ENCODE measurements at regions not wholly inside any gene's neighbourhood (a gene's known extent, or its start where the extent isn't known, plus 50 kb on each side); places are given as distances from the start of the nearest gene placed in this dataset.

DNA sequence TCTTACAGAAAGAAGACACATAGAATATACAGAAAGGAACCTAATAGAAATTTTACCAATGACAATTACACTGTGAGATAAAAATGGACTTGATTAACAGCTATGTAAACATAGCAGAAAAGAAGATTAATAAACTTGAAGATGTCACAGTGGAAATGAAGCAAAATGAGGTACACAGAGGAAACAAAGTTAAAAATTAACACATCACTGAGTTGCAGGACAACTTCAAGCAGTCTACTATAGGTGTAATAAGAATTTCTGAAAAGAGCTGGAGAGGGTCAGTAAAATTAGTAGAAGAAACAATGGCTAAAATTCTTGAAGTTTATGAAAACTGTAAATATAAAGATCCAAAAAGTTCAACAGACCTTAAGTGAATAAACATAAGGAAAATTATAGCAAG is 738.7 kb downstream of the C12orf50 start:
- H3K9me3 ChIP-seq (ENCODE audit: low read depth): no peaks in the 10 kb centered on the region
- H3F3A ChIP-seq (ENCODE audit: insufficient read depth): no peaks in the 10 kb centered on the region
- no peak overlapping the region for H3K4me3 ChIP-seq
- no peaks in the 10 kb centered on the region for H3K79me2 ChIP-seq (ENCODE audit: insufficient read depth)
- no peak for DNase-seq
- no peaks in the 10 kb centered on the region for H3K27me3 ChIP-seq (replicated peaks; ENCODE audit: insufficient read depth)
- H3K27ac ChIP-seq: no peak overlapping the region
- TF ChIP-seq EZH2 (IDR thresholded peaks at IDR 0.05; ENCODE audit: insufficient read depth, poor library complexity, severe bottlenecking) (no peak), EZH2phosphoT487 (IDR thresholded peaks at IDR 0.05; ENCODE audit: insufficient read depth, low read depth) (no peak)
- in situ Hi-C loops (cut with MboI): no loop called here
- H3K9ac ChIP-seq: no peak overlapping the region
- no peaks in the 10 kb centered on the region for H3K4me1 ChIP-seq (ENCODE audit: insufficient read depth)
- 0 out of 2 replicates have a peak overlapping the region, but pooled peaks have one; percentile 5 for H2AFZ ChIP-seq
- H3K4me2 ChIP-seq (ENCODE audit: unreplicated experiment): no peak overlapping the region
- no peaks in the 10 kb centered on the region for H3K36me3 ChIP-seq (ENCODE audit: low read depth)
- no peaks in the 10 kb centered on the region for H3K9me2 ChIP-seq (ENCODE audit: insufficient read depth)
- H4K20me1 ChIP-seq (ENCODE audit: insufficient read depth): no peaks in the 10 kb centered on the region

DNA sequence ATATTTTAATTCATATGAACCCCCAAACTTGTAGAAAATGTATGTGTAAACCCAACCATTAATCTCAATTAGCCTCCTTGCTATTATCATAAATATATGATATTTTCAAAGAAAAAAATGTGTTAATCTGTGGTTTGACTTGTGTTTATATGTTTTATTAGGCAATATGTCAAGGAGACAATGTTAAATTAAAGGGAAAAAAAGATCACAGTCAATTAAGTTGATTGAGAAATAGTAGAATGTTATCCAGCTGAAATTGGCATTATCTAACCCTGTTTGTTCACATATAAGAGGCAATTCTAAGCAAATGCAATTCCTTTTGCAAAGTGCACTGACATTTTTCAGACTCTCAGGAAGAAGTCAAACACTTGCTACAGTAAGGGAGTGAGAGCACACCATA is 745.3 kb downstream of the C12orf50 start:
- Histone ChIP-seq H4K20me1 (ENCODE audit: insufficient read depth) (no peaks in the 10 kb centered on the region), H3K9ac (no peak overlapping the region), H3K9me3 (ENCODE audit: low read depth) (no peaks in the 10 kb centered on the region), H3K36me3 (ENCODE audit: low read depth) (no peaks in the 10 kb centered on the region), H3K4me1 (ENCODE audit: insufficient read depth) (no peaks in the 10 kb centered on the region), H3K27ac (no peak overlapping the region), H3K79me2 (ENCODE audit: insufficient read depth) (no peaks in the 10 kb centered on the region), H2AFZ (no peak overlapping the region), H3F3A (ENCODE audit: insufficient read depth) (no peaks in the 10 kb centered on the region), H3K4me2 (ENCODE audit: unreplicated experiment) (no peak overlapping the region), H3K27me3 (replicated peaks; ENCODE audit: insufficient read depth) (no peaks in the 10 kb centered on the region), H3K9me2 (ENCODE audit: insufficient read depth) (no peaks in the 10 kb centered on the region), H3K4me3 (no peak overlapping the region)
- no peak for DNase-seq
- in situ Hi-C loops (cut with MboI): no loop called here
- TF ChIP-seq EZH2phosphoT487 (IDR thresholded peaks at IDR 0.05; ENCODE audit: insufficient read depth, low read depth) (no peak), EZH2 (IDR thresholded peaks at IDR 0.05; ENCODE audit: insufficient read depth, poor library complexity, severe bottlenecking) (no peak)

DNA sequence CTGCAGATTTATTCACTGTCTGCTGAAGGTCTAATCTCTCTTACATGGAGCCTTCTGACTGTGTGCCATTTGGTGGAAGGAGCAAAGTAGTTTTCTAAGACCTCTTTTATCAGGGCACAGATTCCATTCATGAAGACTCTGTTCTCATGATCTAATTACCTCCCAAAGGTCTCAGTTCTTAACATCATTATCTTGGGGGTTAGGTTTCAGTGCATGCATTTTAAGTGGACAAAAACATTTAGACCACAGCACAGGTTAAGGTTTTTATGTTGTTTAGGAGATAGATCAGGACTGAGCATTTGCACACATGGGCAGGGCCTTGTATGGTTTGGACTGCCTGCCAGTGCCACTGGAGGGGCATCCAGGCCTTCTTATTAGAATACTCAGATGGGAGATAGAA is 746.1 kb downstream of the C12orf50 start:
- no peaks in the 10 kb centered on the region for H3K9me3 ChIP-seq (ENCODE audit: low read depth)
- H3K9ac ChIP-seq: no peak overlapping the region
- no peak overlapping the region for H3K27ac ChIP-seq
- no peak overlapping the region for H3K4me2 ChIP-seq (ENCODE audit: unreplicated experiment)
- H4K20me1 ChIP-seq (ENCODE audit: insufficient read depth): no peaks in the 10 kb centered on the region
- H3K79me2 ChIP-seq (ENCODE audit: insufficient read depth): no peaks in the 10 kb centered on the region
- no peaks in the 10 kb centered on the region for H3K9me2 ChIP-seq (ENCODE audit: insufficient read depth)
- no peaks in the 10 kb centered on the region for H3K36me3 ChIP-seq (ENCODE audit: low read depth)
- no peak overlapping the region for H3K4me3 ChIP-seq
- no peaks in the 10 kb centered on the region for H3K27me3 ChIP-seq (replicated peaks; ENCODE audit: insufficient read depth)
- no peak for DNase-seq
- in situ Hi-C loops (cut with MboI): no loop called here
- TF ChIP-seq EZH2phosphoT487 (IDR thresholded peaks at IDR 0.05; ENCODE audit: insufficient read depth, low read depth) (no peak), EZH2 (IDR thresholded peaks at IDR 0.05; ENCODE audit: insufficient read depth, poor library complexity, severe bottlenecking) (no peak)
- no peaks in the 10 kb centered on the region for H3F3A ChIP-seq (ENCODE audit: insufficient read depth)
- H2AFZ ChIP-seq: no peak overlapping the region
- H3K4me1 ChIP-seq (ENCODE audit: insufficient read depth): no peaks in the 10 kb centered on the region

- in situ Hi-C loops (cut with MboI): no loop called here
- Histone ChIP-seq H3K27ac (no peak overlapping the region), H3K9me2 (ENCODE audit: insufficient read depth) (no peaks in the 10 kb centered on the region), H3K4me3 (no peak overlapping the region), H3K9ac (no peak overlapping the region), H2AFZ (no peak overlapping the region), H4K20me1 (ENCODE audit: insufficient read depth) (no peaks in the 10 kb centered on the region), H3K36me3 (ENCODE audit: low read depth) (no peaks in the 10 kb centered on the region), H3K4me2 (ENCODE audit: unreplicated experiment) (no peak overlapping the region), H3K79me2 (ENCODE audit: insufficient read depth) (no peaks in the 10 kb centered on the region), H3K27me3 (replicated peaks; ENCODE audit: insufficient read depth) (no peaks in the 10 kb centered on the region), H3K9me3 (ENCODE audit: low read depth) (no peaks in the 10 kb centered on the region), H3K4me1 (ENCODE audit: insufficient read depth) (no peaks in the 10 kb centered on the region), H3F3A (ENCODE audit: insufficient read depth) (no peaks in the 10 kb centered on the region)
- no peak for DNase-seq
- TF ChIP-seq EZH2 (IDR thresholded peaks at IDR 0.05; ENCODE audit: insufficient read depth, poor library complexity, severe bottlenecking) (no peak), EZH2phosphoT487 (IDR thresholded peaks at IDR 0.05; ENCODE audit: insufficient read depth, low read depth) (no peak)
- WGBS, 2 experiments (ENCODE audit: low coverage in 1 of 2, low lambda C conversion rate in 2 of 2, missing lambda C conversion rate in 2 of 2): 69 to 81% methylated on average over 1 of the region's 1 CpG
Observed at GRCh38 chr12:87280893-87281292, 748.3 kb downstream of the C12orf50 start.

- in situ Hi-C loops (cut with MboI): no loop called here
- Histone ChIP-seq H3K4me1 (ENCODE audit: insufficient read depth) (no peaks in the 10 kb centered on the region), H2AFZ (no peak overlapping the region), H3K9ac (no peak overlapping the region), H3K4me3 (no peak overlapping the region), H3K9me2 (ENCODE audit: insufficient read depth) (no peaks in the 10 kb centered on the region), H3K4me2 (ENCODE audit: unreplicated experiment) (no peak overlapping the region), H3K9me3 (ENCODE audit: low read depth) (no peaks in the 10 kb centered on the region), H3K27me3 (replicated peaks; ENCODE audit: insufficient read depth) (no peaks in the 10 kb centered on the region), H3F3A (ENCODE audit: insufficient read depth) (no peaks in the 10 kb centered on the region), H4K20me1 (ENCODE audit: insufficient read depth) (no peaks in the 10 kb centered on the region), H3K36me3 (ENCODE audit: low read depth) (no peaks in the 10 kb centered on the region), H3K27ac (no peak overlapping the region), H3K79me2 (ENCODE audit: insufficient read depth) (no peaks in the 10 kb centered on the region)
- DNase-seq: no peak
- WGBS, 2 experiments (ENCODE audit: low coverage in 1 of 2, low lambda C conversion rate in 2 of 2, missing lambda C conversion rate in 2 of 2): 61 to 68% methylated on average over 2 of the region's 2 CpGs
- no peak for TF ChIP-seq EZH2 (IDR thresholded peaks at IDR 0.05; ENCODE audit: insufficient read depth, poor library complexity, severe bottlenecking)
- no peak for TF ChIP-seq EZH2phosphoT487 (IDR thresholded peaks at IDR 0.05; ENCODE audit: insufficient read depth, low read depth)
Observed at GRCh38 chr12:87280356-87280755, 748.8 kb downstream of the C12orf50 start.
